Muscle layer of duodenum (tissue), 2 donors: ENCODE measurements at regions not wholly inside any gene's neighbourhood (a gene's known extent, or its start where the extent isn't known, plus 50 kb on each side); places are given as distances from the start of the nearest gene placed in this dataset.

ENCODE experiments used
- H3K27ac ChIP-seq: one replicate; pipeline ENCODE4 v1.7.0; 2013; ENCODE audit warnings: mild to moderate bottlenecking, low read length
- H3K27me3 ChIP-seq: one replicate; pipeline ENCODE4 v1.7.0; 2013; ENCODE audit warnings: low read depth, mild to moderate bottlenecking, control low read depth, low read length
- H3K36me3 ChIP-seq, 2 donors: one replicate each; pipeline ENCODE4 v1.7.0; 2013; ENCODE audit warnings: low read length in 2 of 2, control low read depth in 1 of 2, mild to moderate bottlenecking in 1 of 2; ENCODE audit not compliant: insufficient read depth in 2 of 2, control insufficient read depth in 1 of 2
- H3K4me1 ChIP-seq, 2 donors: one replicate each; pipeline ENCODE4 v1.7.0; 2013; ENCODE audit warnings: low read length in 2 of 2, mild to moderate bottlenecking in 2 of 2, control low read depth in 1 of 2, moderate library complexity in 1 of 2; ENCODE audit not compliant: insufficient read depth in 2 of 2, control insufficient read depth in 1 of 2
- H3K4me3 ChIP-seq, 2 donors: one replicate each; pipeline ENCODE4 v1.7.0; 2013; ENCODE audit warnings: low read length in 2 of 2, low read depth in 1 of 2, mild to moderate bottlenecking in 1 of 2
- H3K9me3 ChIP-seq, 2 donors: one replicate each; pipeline ENCODE4 v1.7.0; 2013; ENCODE audit warnings: low read length in 2 of 2, control low read depth in 1 of 2, mild to moderate bottlenecking in 1 of 2; ENCODE audit not compliant: control insufficient read depth in 1 of 2
- donor health status: healthy.

GRCh38 chr1:47677241-47677940 lies 239.5 kb downstream of the FOXD2 start:
- Histone ChIP-seq H3K4me1 (no peaks in the 10 kb centered on the region), H3K36me3 (no peaks in the 10 kb centered on the region), H3K27ac (no peak overlapping the region), H3K27me3 (no peaks in the 10 kb centered on the region), H3K9me3 (no peaks in the 10 kb centered on the region), H3K4me3 (no peak overlapping the region)

GRCh38 chr1:47678464-47678980 lies 240.7 kb downstream of the FOXD2 start:
- no peaks in the 10 kb centered on the region for H3K36me3 ChIP-seq
- no peak overlapping the region for H3K27ac ChIP-seq
- H3K9me3 ChIP-seq = no peaks in the 10 kb centered on the region
- no peaks in the 10 kb centered on the region for H3K4me1 ChIP-seq
- H3K4me3 ChIP-seq = no peak overlapping the region
- no peaks in the 10 kb centered on the region for H3K27me3 ChIP-seq

- no peaks in the 10 kb centered on the region for H3K9me3 ChIP-seq
- H3K4me1 ChIP-seq = no peaks in the 10 kb centered on the region
- no peaks in the 10 kb centered on the region for H3K27me3 ChIP-seq
- H3K4me3 ChIP-seq = no peak overlapping the region
- no peaks in the 10 kb centered on the region for H3K36me3 ChIP-seq
- H3K27ac ChIP-seq = no peak overlapping the region
These were observed 241.5 kb downstream of the FOXD2 start for GRCh38 chr1:47679301-47679791.

- Histone ChIP-seq H3K9me3 (no peaks in the 10 kb centered on the region), H3K4me1 (no peaks in the 10 kb centered on the region), H3K36me3 (no peaks in the 10 kb centered on the region), H3K27me3 (no peaks in the 10 kb centered on the region), H3K4me3 (no peak overlapping the region), H3K27ac (no peak overlapping the region)
These were observed 242.0 kb downstream of the FOXD2 start for GRCh38 chr1:47679826-47680225.

GRCh38 chr1:47680815-47681475 lies 243.1 kb downstream of the FOXD2 start:
- H3K4me1 ChIP-seq = no peaks in the 10 kb centered on the region
- H3K4me3 ChIP-seq = no peak overlapping the region
- H3K27ac ChIP-seq = no peak overlapping the region
- H3K36me3 ChIP-seq = no peaks in the 10 kb centered on the region
- no peaks in the 10 kb centered on the region for H3K9me3 ChIP-seq
- H3K27me3 ChIP-seq = no peaks in the 10 kb centered on the region

- no peaks in the 10 kb centered on the region for H3K9me3 ChIP-seq
- H3K27me3 ChIP-seq = no peaks in the 10 kb centered on the region
- no peak overlapping the region for H3K27ac ChIP-seq
- no peak overlapping the region for H3K4me3 ChIP-seq
- no peaks in the 10 kb centered on the region for H3K36me3 ChIP-seq
- H3K4me1 ChIP-seq = no peaks in the 10 kb centered on the region
These were observed 243.9 kb downstream of the FOXD2 start for GRCh38 chr1:47681735-47682134.

- Histone ChIP-seq H3K9me3 (no peaks in the 10 kb centered on the region), H3K27me3 (no peaks in the 10 kb centered on the region), H3K4me1 (no peaks in the 10 kb centered on the region), H3K4me3 (no peak overlapping the region), H3K36me3 (no peaks in the 10 kb centered on the region), H3K27ac (no peak overlapping the region)
These were observed 244.4 kb downstream of the FOXD2 start for GRCh38 chr1:47682198-47682597.

- Histone ChIP-seq H3K9me3 (no peaks in the 10 kb centered on the region), H3K27ac (no peak overlapping the region), H3K27me3 (no peaks in the 10 kb centered on the region), H3K4me3 (no peak overlapping the region), H3K4me1 (no peaks in the 10 kb centered on the region), H3K36me3 (no peaks in the 10 kb centered on the region)
These were observed 245.0 kb downstream of the FOXD2 start for GRCh38 chr1:47682786-47683350.

- H3K4me1 ChIP-seq = no peaks in the 10 kb centered on the region
- no peak overlapping the region for H3K4me3 ChIP-seq
- H3K27ac ChIP-seq = no peak overlapping the region
- no peaks in the 10 kb centered on the region for H3K27me3 ChIP-seq
- no peaks in the 10 kb centered on the region for H3K9me3 ChIP-seq
- H3K36me3 ChIP-seq = no peaks in the 10 kb centered on the region
These were observed 245.6 kb downstream of the FOXD2 start for GRCh38 chr1:47683401-47683800.

- H3K4me1 ChIP-seq = no peaks in the 10 kb centered on the region
- H3K36me3 ChIP-seq = no peaks in the 10 kb centered on the region
- H3K9me3 ChIP-seq = no peaks in the 10 kb centered on the region
- no peak overlapping the region for H3K4me3 ChIP-seq
- H3K27me3 ChIP-seq = no peaks in the 10 kb centered on the region
- H3K27ac ChIP-seq = no peak overlapping the region
These were observed 246.7 kb downstream of the FOXD2 start for GRCh38 chr1:47684518-47684917.

GRCh38 chr1:47684964-47685762 lies 247.3 kb downstream of the FOXD2 start:
- Histone ChIP-seq H3K4me3 (no peak overlapping the region), H3K9me3 (no peaks in the 10 kb centered on the region), H3K27ac (no peak overlapping the region), H3K4me1 (no peaks in the 10 kb centered on the region), H3K36me3 (no peaks in the 10 kb centered on the region), H3K27me3 (no peaks in the 10 kb centered on the region)
